ENCODE measurements at regions not wholly inside any gene's neighbourhood (a gene's known extent, or its start where the extent isn't known, plus 50 kb on each side); places are given as distances from the start of the nearest gene placed in this dataset.
"Not testable (repeated sequence)": the region's sequence is repeated elsewhere in the genome, so short reads cannot be mapped to it uniquely, and the experiment has no call there.

GRCh38 chrX:15114743-15115566 is 154.9 kb downstream of the ASB9 start:
- DNase-seq, result no peak

- DNase-seq, result peak; percentile 3 to 13
These were observed 162.4 kb downstream of the ASB9 start for GRCh38 chrX:15107367-15107988.

DNA sequence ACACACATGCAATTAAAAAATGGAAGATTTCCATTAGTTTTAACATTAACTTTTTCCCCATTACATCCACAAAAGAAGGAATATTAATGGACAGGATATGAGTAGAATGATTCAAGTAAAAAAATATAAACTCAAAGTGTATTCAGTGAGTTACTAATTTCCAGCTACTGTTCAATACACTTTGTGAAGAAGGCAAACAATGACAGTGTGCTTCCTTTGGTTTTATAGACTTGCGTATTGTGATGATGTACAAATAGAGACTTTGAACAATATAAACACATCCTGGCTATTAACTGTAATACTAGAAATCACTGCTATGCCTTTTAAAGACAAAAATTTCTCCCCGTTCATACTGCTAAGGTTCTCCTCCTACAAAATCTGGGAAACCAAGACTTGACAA is 171.4 kb downstream of the ASB9 start:
- no peak for DNase-seq

DNA sequence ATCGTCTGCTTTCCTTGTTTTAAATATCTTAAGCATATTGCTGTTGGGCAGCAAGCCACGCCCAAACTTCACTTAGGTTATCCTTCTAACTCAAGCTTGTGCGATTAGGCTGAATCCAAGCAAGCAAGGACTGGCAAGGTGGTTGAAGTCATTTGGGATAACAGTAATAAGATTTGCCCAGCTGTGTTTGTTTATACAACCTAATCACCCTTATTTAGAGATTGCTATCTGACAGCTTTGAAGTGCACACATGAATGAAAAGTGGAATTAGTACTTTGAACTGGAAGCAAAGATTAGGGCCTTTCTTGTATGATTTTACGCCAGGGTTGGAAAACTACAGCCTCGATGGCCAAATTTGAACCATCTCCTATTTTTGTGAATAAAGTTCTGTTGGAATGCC is 182.1 kb downstream of the ASB9 start:
- DNase-seq, result no peak

DNA sequence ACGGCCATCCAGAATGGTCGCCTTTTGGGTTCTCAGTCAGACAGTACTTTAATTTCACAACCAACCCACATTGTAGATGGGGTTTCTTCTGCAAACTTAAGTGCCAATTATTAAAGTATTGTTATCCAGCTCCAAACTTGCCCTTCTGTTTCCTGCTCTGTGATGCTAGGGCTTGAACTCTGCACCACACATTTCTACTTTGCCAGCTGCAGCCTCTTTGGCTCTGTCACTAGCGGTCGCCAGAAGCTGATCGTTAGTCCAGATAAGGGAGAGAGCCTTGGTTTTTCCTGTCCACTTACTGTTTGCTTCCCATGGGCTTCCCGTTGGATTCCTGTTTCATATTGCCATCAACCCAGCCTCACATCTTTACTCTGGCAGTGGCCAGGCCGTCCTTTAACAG is 196.6 kb downstream of the ASB9 start:
- no peak for DNase-seq

DNA sequence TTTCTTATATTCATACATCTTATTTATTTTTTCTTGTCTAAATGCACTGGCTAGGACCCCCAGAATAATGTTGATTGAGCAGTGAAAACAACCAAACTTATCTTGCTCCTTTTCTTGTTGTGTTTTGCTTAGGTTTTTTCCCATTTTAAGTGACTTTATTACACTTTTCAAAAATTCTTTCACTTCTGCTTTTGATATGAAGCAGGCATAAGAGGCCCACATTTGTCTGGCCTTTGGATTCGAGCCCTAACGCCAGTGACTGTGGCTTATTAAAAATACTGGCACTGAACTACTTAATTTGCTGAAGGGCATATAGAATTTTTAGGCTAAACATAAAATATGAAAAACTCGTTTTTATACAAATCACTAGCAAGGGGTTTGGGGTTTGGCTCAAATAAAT is 197.0 kb downstream of the ASB9 start:
- no peak for DNase-seq

- DNase-seq, result no peak
These were observed 197.6 kb downstream of the ASB9 start for GRCh38 chrX:15072259-15072658.

DNA sequence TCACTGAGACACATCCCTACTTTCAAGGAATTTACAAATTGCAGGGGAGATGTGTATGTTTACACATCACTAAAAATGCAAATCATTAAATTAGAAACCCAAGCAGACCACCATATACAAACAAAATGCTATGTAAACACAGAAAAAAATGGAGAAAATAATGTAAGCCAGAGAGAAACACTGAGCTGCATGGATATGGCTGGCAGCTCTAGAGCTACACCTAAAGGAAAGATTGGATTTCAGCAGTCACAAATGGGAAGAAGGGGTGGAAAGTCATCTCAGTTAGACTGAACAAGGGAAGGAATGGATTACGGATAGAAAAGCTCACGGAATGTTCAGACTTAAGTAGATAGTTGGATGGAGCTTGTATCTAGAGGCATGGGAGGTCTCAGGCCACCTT is 186.3 kb downstream of the MOSPD2 start:
- DNase-seq, result no peak

DNA sequence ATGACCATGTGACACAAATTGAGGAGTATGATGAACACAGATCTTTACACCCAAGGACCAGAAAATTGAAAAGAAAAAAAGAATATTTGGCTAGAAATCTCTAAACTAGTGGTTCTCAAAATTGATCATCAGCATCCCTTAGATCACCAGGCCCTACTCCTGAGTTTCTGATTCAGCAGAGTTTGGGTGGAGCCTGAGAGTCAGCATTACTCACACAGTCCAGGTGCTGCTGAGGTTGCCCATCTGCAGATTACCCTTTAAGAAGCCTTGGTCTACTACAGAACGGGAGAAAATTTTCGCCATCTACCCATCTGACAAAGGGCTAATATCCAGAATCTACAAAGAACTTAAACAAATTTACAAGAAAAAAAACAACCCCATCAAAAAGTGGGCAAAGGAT is 182.8 kb downstream of the MOSPD2 start:
- DNase-seq, result no peak

GRCh38 chrX:15055146-15055930 is 182.1 kb downstream of the MOSPD2 start:
- no peak for DNase-seq

GRCh38 chrX:15050395-15050794 is 177.2 kb downstream of the MOSPD2 start:
- no peak for DNase-seq

- no peak for DNase-seq
These were observed 170.3 kb downstream of the MOSPD2 start for GRCh38 chrX:15043538-15043937.

DNA sequence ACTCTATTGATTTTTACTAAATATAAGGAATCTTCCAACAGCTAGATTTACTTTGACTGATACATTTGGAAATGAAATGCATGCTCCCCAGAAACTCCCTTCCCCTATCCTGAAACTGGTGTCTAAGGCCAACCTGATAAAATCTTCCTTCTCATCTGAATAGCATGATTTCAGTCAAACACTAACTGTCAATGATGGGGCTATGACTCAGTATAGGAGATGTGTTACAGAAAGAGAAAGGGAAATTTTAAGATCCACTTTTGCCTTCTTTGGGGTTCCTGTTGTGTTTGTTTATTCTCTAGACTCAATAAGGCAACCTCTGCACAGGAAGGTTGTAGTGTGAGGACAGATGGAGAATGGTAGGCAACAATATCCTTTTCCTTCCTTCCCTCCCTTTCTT is 160.7 kb downstream of the MOSPD2 start:
- no peak for DNase-seq

- DNase-seq, result no peak
These were observed 144.3 kb downstream of the MOSPD2 start for GRCh38 chrX:15017491-15017890.

- DNase-seq, result peak in 1 of 2 donors; percentile 2
These were observed 142.8 kb downstream of the MOSPD2 start for GRCh38 chrX:15016051-15016450.

GRCh38 chrX:15014281-15014680 is 141.1 kb downstream of the MOSPD2 start:
- DNase-seq, result no peak

DNA sequence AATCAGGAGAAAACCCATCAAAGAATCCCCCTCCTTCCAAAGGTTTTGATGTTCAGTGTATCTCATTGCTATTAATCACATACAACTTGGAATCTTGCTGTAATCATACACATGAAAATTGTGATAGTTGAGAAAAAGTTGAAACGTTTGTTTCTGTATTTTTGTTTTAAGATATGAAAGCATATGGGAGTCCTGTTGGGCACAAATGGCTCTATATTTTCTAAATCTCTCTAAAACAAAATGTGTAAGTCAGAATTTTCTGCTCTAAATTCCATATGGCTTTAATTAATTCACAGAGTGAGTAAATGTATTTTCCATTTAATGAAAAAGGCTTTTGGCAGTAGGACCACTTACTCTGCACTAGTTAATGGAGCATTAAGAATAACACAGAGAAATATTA is 140.2 kb downstream of the MOSPD2 start:
- DNase-seq, result no peak

- DNase-seq, result no peak
These were observed 124.0 kb downstream of the MOSPD2 start for GRCh38 chrX:14997271-14997670.

DNA sequence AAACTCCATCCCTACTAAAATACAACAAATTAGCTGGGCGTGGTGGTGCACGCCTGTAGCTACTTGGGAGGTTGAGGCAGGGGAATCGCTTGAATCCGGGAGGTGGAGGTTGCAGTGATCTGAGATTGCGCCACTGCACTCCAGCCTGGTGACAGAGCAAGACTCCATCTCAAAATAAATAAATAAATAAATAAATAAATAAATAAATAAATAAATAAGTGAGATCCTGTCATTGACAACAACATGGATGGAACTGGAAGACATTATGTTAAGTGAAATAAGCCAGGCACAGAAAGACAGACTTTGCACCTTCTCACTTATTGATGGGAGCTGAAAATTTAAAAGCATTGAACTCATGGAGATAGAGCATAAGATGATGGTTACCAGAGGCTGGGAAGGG is 111.2 kb downstream of the MOSPD2 start:
- not testable (repeated sequence) for DNase-seq

Measured in inflammatory macrophage treated with lipopolysaccharide for 1 hour (primary cell).